ENCODE measurements at regions not wholly inside any gene's neighbourhood (a gene's known extent, or its start where the extent isn't known, plus 50 kb on each side); places are given as distances from the start of the nearest gene placed in this dataset.
"Not testable (repeated sequence)": the region's sequence is repeated elsewhere in the genome, so short reads cannot be mapped to it uniquely, and the experiment has no call there.

GRCh38 chr10:108608860-108609259 lies 1314.5 kb downstream of the XPNPEP1 start:
- in situ Hi-C loops (cut with HindIII; ENCODE audit: low pct_unique_long_range_greater_than_20kb, low sequenced_read_pairs): no loop called here

GRCh38 chr10:108601851-108602250 lies 1321.5 kb downstream of the XPNPEP1 start:
- no peak for DNase-seq (ENCODE audit: low read depth)
- in situ Hi-C loops (cut with HindIII; ENCODE audit: low pct_unique_long_range_greater_than_20kb, low sequenced_read_pairs): no loop called here

More at GRCh38 chr10:108608860-108609259, 1314.5 kb downstream of the XPNPEP1 start:
- no peak for DNase-seq (ENCODE audit: low read depth)

- in situ Hi-C loops (cut with HindIII; ENCODE audit: low pct_unique_long_range_greater_than_20kb, low sequenced_read_pairs); DNase-seq (ENCODE audit: low read depth): not testable (repeated sequence)
Observed at GRCh38 chr10:108600511-108600910, 1322.8 kb downstream of the XPNPEP1 start.

GRCh38 chr10:108599317-108599716 lies 1324.0 kb downstream of the XPNPEP1 start:
- peak; percentile 4 for DNase-seq (ENCODE audit: low read depth)
- in situ Hi-C loops (cut with HindIII; ENCODE audit: low pct_unique_long_range_greater_than_20kb, low sequenced_read_pairs): not testable (repeated sequence)

- peak; percentile 53 for DNase-seq (ENCODE audit: low read depth)
- in situ Hi-C loops (cut with HindIII; ENCODE audit: low pct_unique_long_range_greater_than_20kb, low sequenced_read_pairs): no loop called here
Observed at GRCh38 chr10:108598831-108599230, 1324.5 kb downstream of the XPNPEP1 start.

- in situ Hi-C loops (cut with HindIII; ENCODE audit: low pct_unique_long_range_greater_than_20kb, low sequenced_read_pairs): no loop called here
- DNase-seq (ENCODE audit: low read depth): peak; percentile 39
Observed at GRCh38 chr10:108598320-108598695, 1325.0 kb downstream of the XPNPEP1 start.

GRCh38 chr10:108597657-108598319 lies 1325.5 kb downstream of the XPNPEP1 start:
- peak; percentile 62 for DNase-seq (ENCODE audit: low read depth)
- in situ Hi-C loops (cut with HindIII; ENCODE audit: low pct_unique_long_range_greater_than_20kb, low sequenced_read_pairs): no loop called here

- DNase-seq (ENCODE audit: low read depth): no peak
- in situ Hi-C loops (cut with HindIII; ENCODE audit: low pct_unique_long_range_greater_than_20kb, low sequenced_read_pairs): no loop called here
Observed at GRCh38 chr10:108597031-108597430, 1326.3 kb downstream of the XPNPEP1 start.

GRCh38 chr10:108592956-108593355 lies 1330.4 kb downstream of the XPNPEP1 start:
- no peak for DNase-seq (ENCODE audit: low read depth)
- in situ Hi-C loops (cut with HindIII; ENCODE audit: low pct_unique_long_range_greater_than_20kb, low sequenced_read_pairs): no loop called here

GRCh38 chr10:108591417-108591816 lies 1331.9 kb downstream of the XPNPEP1 start:
- DNase-seq (ENCODE audit: low read depth): no peak
- in situ Hi-C loops (cut with HindIII; ENCODE audit: low pct_unique_long_range_greater_than_20kb, low sequenced_read_pairs): no loop called here

GRCh38 chr10:108586424-108586823 lies 1336.9 kb downstream of the XPNPEP1 start:
- in situ Hi-C loops (cut with HindIII; ENCODE audit: low pct_unique_long_range_greater_than_20kb, low sequenced_read_pairs): no loop called here
- no peak for DNase-seq (ENCODE audit: low read depth)

- no peak for DNase-seq (ENCODE audit: low read depth)
- in situ Hi-C loops (cut with HindIII; ENCODE audit: low pct_unique_long_range_greater_than_20kb, low sequenced_read_pairs): no loop called here
Observed at GRCh38 chr10:108583877-108584276, 1339.4 kb downstream of the XPNPEP1 start.

GRCh38 chr10:108582888-108583287 lies 1340.4 kb downstream of the XPNPEP1 start:
- no peak for DNase-seq (ENCODE audit: low read depth)
- in situ Hi-C loops (cut with HindIII; ENCODE audit: low pct_unique_long_range_greater_than_20kb, low sequenced_read_pairs): no loop called here

GRCh38 chr10:108582387-108582786 lies 1340.9 kb downstream of the XPNPEP1 start:
- in situ Hi-C loops (cut with HindIII; ENCODE audit: low pct_unique_long_range_greater_than_20kb, low sequenced_read_pairs): no loop called here
- DNase-seq (ENCODE audit: low read depth): no peak

GRCh38 chr10:108578258-108578657 lies 1345.1 kb downstream of the XPNPEP1 start:
- DNase-seq (ENCODE audit: low read depth): no peak
- in situ Hi-C loops (cut with HindIII; ENCODE audit: low pct_unique_long_range_greater_than_20kb, low sequenced_read_pairs): no loop called here

GRCh38 chr10:108574233-108574632 lies 1349.1 kb downstream of the XPNPEP1 start:
- no peak for DNase-seq (ENCODE audit: low read depth)
- in situ Hi-C loops (cut with HindIII; ENCODE audit: low pct_unique_long_range_greater_than_20kb, low sequenced_read_pairs): no loop called here

- in situ Hi-C loops (cut with HindIII; ENCODE audit: low pct_unique_long_range_greater_than_20kb, low sequenced_read_pairs): no loop called here
- DNase-seq (ENCODE audit: low read depth): no peak
Observed at GRCh38 chr10:108568824-108569223, 1354.5 kb downstream of the XPNPEP1 start.

- no peak for DNase-seq (ENCODE audit: low read depth)
- in situ Hi-C loops (cut with HindIII; ENCODE audit: low pct_unique_long_range_greater_than_20kb, low sequenced_read_pairs): no loop called here
Observed at GRCh38 chr10:108567899-108568752, 1355.2 kb downstream of the XPNPEP1 start.

GRCh38 chr10:108566316-108567107 lies 1356.8 kb downstream of the XPNPEP1 start:
- DNase-seq (ENCODE audit: low read depth): no peak
- in situ Hi-C loops (cut with HindIII; ENCODE audit: low pct_unique_long_range_greater_than_20kb, low sequenced_read_pairs): no loop called here
